ENCODE measurements at regions not wholly inside any gene's neighbourhood (a gene's known extent, or its start where the extent isn't known, plus 50 kb on each side); places are given as distances from the start of the nearest gene placed in this dataset.

DNA sequence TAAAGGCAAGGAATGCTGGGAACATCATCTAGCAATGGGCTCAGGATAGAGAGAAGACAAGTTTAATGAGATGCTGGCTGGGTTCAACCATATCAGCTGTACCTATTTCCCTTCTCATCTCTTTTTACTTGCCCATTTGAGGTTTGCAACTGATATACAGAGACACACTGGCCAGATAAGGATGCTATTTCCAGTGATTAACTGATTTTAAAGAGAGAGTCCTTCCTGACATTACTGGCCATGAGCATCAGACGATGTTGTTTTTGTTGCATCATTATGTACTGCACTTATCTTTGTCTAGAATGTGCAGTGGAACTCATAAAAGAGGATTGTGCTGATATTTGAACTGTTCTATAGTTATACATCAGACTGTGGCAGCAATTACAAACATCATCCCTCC, 252.7 kb downstream of the BTBD3 start:
- no peaks in the 10 kb centered on the region for H3K4me1 ChIP-seq
- DNase-seq = no peak
- H3K27ac ChIP-seq = no peak overlapping the region
- H3K36me3 ChIP-seq = no peaks in the 10 kb centered on the region
- intact Hi-C loops (cut with DNase I) = no loop called here
- TF ChIP-seq, protein P1, sequence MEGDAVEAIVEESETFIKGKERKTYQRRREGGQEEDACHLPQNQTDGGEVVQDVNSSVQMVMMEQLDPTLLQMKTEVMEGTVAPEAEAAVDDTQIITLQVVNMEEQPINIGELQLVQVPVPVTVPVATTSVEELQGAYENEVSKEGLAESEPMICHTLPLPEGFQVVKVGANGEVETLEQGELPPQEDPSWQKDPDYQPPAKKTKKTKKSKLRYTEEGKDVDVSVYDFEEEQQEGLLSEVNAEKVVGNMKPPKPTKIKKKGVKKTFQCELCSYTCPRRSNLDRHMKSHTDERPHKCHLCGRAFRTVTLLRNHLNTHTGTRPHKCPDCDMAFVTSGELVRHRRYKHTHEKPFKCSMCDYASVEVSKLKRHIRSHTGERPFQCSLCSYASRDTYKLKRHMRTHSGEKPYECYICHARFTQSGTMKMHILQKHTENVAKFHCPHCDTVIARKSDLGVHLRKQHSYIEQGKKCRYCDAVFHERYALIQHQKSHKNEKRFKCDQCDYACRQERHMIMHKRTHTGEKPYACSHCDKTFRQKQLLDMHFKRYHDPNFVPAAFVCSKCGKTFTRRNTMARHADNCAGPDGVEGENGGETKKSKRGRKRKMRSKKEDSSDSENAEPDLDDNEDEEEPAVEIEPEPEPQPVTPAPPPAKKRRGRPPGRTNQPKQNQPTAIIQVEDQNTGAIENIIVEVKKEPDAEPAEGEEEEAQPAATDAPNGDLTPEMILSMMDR (IDR thresholded peaks at IDR 0.05) = no peak
- no peak for ATAC-seq
- no peak overlapping the region for H3K4me3 ChIP-seq
- no peaks in the 10 kb centered on the region for H3K27me3 ChIP-seq
- peaks cover 8% of the 10 kb centered on the region for H3K9me3 ChIP-seq

DNA sequence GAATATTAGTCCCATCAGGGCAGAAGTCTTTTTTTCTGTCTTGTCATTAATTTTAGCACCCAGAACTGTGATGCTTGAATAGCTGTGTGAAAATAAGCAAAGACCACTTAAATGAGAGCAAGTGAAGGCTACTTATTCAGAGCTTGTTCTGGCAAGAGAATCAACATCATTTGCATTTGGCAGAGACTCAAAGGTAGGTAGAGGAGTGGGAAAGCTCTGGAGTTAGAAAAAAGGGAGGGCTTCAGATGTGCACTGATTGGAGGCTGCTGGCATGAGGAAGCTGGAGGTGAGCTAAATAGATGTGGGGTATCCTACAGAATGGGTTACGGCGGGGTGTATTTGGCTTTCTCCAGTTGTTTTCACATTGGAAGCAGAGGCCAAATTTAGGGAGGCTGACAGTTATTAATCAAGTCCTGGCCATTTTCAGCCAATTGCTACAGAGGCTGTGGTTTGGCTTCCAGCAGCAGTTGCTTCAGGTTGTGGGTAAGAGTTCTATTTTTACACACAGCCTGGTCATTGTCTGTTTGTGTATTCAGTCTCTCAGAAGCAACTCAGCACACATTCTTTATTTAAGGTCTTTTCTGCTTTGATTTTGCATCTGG, 254.3 kb downstream of the BTBD3 start:
- ATAC-seq = no peak
- no peak overlapping the region for H3K27ac ChIP-seq
- no peak for DNase-seq

DNA sequence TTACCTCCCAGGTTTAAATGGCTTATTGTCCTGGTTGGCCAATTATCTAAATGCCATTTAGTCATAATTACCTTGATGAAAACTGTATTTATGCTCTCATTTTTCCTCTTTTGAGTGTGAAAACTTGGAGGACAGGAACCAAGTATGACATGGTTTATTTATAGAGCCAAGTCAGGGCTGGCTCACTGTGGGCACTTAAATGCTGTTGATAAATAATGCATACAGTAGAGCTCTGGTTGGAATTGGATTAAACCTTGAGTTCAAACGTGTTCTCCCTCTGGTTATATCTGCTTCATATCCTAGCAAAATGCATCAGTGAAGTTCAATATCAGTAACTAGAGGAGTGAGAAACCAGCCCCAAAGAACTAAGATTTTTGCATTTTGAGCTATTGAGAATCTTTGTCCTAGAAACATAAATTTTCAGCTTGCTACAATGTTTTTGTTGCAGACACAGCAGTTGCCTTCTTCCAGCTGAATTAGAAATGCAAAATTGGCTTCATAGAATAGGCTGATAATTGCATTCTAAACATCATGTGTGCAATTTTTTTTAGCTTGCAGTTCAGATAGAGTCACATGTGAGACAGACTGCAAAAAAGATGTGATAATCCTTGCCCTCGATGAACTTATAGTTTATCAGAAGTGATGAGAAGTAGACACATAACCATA, 255.8 kb downstream of the BTBD3 start:
- ATAC-seq (no peak), DNase-seq (no peak)
- peaks cover 5% of the 10 kb centered on the region for H3K9me3 ChIP-seq
- H3K36me3 ChIP-seq = no peaks in the 10 kb centered on the region
- TF ChIP-seq, protein P1 (IDR thresholded peaks at IDR 0.05) = no peak
- no peaks in the 10 kb centered on the region for H3K4me1 ChIP-seq
- no peaks in the 10 kb centered on the region for H3K27me3 ChIP-seq
- H3K27ac ChIP-seq = no peak overlapping the region
- intact Hi-C loops (cut with DNase I) = no loop called here
- H3K4me3 ChIP-seq = no peak overlapping the region

More for the DNA sequence above, 254.3 kb downstream of the BTBD3 start:
- no peaks in the 10 kb centered on the region for H3K27me3 ChIP-seq
- intact Hi-C loops (cut with DNase I) = no loop called here
- no peaks in the 10 kb centered on the region for H3K36me3 ChIP-seq
- H3K4me1 ChIP-seq = no peaks in the 10 kb centered on the region
- H3K4me3 ChIP-seq = no peak overlapping the region
- peaks cover 8% of the 10 kb centered on the region for H3K9me3 ChIP-seq
- TF ChIP-seq, protein P1 (IDR thresholded peaks at IDR 0.05) = no peak

DNA sequence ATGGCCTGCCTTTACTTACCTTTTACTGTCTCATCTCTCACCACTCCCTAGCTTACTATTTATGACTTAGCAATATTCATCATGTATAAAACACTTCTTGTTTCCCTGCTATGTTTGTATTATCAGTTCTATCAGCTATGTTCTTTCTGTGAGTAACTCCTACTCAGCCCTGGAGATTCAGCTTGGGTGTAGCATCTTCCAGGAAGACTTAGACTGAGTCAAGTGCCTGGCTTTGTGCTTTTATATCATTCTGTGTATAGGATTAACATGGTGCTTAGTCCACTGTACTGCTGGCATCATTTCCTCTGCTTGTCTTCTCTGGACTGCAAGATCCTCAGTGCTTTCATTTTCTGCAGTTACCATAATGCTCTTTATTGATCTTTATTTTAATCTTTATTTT, 257.8 kb downstream of the BTBD3 start:
- ATAC-seq = no peak
- no peak overlapping the region for H3K4me3 ChIP-seq
- H3K27me3 ChIP-seq = no peaks in the 10 kb centered on the region
- no peaks in the 10 kb centered on the region for H3K36me3 ChIP-seq
- no peak overlapping the region for H3K27ac ChIP-seq
- no peaks in the 10 kb centered on the region for H3K9me3 ChIP-seq
- no peak for DNase-seq
- TF ChIP-seq, protein P1 (IDR thresholded peaks at IDR 0.05) = no peak
- intact Hi-C loops (cut with DNase I) = no loop called here
- H3K4me1 ChIP-seq = no peaks in the 10 kb centered on the region

DNA sequence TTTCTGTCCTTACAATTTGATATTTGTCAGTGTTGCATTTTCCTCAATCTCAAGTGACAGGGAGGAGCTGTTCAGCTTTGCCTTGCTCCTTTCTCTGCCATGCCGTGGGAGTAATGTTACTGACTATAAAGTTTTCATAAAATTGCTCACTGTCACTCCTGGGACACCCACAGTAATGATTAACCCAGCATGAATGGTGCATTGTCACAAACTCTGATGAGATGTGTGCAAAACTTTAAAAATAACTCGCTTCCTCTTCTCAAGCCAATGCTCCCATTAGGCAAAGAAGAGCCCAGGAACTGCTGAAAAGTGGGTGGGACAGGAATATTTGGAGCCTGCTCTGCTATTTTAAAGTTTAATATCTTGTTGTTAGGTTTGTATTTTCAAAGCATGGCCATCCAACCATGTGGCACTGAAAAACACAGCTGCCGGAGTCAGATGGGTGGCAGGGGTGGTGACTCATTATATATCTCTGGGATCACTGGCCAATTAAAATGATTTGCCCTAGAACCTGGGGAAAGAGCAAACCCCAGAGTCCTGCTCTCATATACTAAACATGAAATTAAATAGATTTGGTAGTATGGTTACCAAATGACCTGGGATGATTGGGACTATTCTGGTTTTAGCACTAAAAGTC, 260.1 kb downstream of the BTBD3 start:
- DNase-seq (no peak), ATAC-seq (no peak)
- Histone ChIP-seq H3K4me1 (no peaks in the 10 kb centered on the region), H3K4me3 (no peak overlapping the region), H3K36me3 (no peaks in the 10 kb centered on the region), H3K27me3 (no peaks in the 10 kb centered on the region), H3K9me3 (no peaks in the 10 kb centered on the region), H3K27ac (no peak overlapping the region)
- intact Hi-C loops (cut with DNase I) = no loop called here
- TF ChIP-seq, protein P1 (IDR thresholded peaks at IDR 0.05) = no peak
